HG02840 (cell line): ENCODE measurements at regions not wholly inside any gene's neighbourhood (a gene's known extent, or its start where the extent isn't known, plus 50 kb on each side); places are given as distances from the start of the nearest gene placed in this dataset.
"Not testable (repeated sequence)": the region's sequence is repeated elsewhere in the genome, so short reads cannot be mapped to it uniquely, and the experiment has no call there.

ENCODE experiments used
- ATAC-seq: cut with Tn5 transposase; IDR thresholded peaks from one replicate; pipeline ENCODE4 v1.9.1; 2021; ENCODE audit warnings: mild to moderate bottlenecking, moderate library complexity, moderate number of reproducible peaks; ENCODE audit not compliant: unreplicated experiment, low FRiP score

GRCh38 chr13:33639626-33640080 is 178.3 kb upstream of the RFC3 start:
- ATAC-seq, result no peak

GRCh38 chr13:33640832-33641231 is 177.1 kb upstream of the RFC3 start:
- ATAC-seq, result no peak

- no peak for ATAC-seq
Measured at GRCh38 chr13:33642374-33643065, 175.4 kb upstream of the RFC3 start.

- no peak for ATAC-seq
Measured at GRCh38 chr13:33644581-33645543, 173.1 kb upstream of the RFC3 start.

GRCh38 chr13:33645591-33646554 is 172.1 kb upstream of the RFC3 start:
- ATAC-seq, result no peak

GRCh38 chr13:33649212-33649878 is 168.6 kb upstream of the RFC3 start:
- no peak for ATAC-seq

DNA sequence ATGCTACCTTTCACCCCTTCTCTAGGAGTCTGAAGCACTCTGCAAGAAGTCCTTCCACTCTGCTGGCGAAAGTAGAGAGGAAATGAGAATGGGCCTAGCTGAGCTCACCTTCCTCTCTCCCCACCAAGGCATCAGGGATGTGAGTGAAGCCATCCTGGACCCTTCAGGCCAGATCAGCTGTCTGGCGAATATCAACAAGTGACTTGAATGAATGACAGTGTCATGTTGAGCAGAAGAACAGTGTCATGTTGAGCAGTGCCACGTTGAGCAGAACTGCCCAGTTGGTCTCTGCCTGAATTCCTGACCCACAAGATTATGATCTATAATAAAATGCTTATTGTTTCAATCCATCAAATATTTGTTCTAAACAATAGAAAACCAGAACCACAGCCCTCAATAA is 166.2 kb upstream of the RFC3 start:
- ATAC-seq, result no peak

- ATAC-seq, result no peak
Measured at GRCh38 chr13:33657274-33657673, 160.7 kb upstream of the RFC3 start.

DNA sequence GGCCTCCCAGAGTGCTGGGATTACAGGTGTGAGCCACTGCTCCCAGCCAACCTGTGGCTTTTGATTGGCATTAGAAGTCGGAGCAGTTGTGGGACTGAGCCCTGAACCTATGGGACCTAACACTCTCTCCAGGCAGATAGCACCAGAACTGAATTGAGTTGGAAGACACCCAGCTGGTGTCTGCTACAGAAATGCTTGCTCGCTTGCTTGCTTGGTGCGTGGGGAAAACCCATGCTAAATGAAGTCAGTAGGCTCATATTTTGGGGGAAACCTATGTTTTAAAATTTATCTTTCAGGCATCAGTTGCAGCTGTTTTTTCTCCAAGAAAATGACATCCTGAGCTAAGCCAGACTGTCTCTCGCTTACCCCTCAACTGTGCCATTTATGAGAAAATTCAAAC is 158.5 kb upstream of the RFC3 start:
- ATAC-seq, result no peak

- ATAC-seq, result no peak
Measured at GRCh38 chr13:33659894-33660293, 158.1 kb upstream of the RFC3 start.

GRCh38 chr13:33662392-33662791 is 155.6 kb upstream of the RFC3 start:
- no peak for ATAC-seq

DNA sequence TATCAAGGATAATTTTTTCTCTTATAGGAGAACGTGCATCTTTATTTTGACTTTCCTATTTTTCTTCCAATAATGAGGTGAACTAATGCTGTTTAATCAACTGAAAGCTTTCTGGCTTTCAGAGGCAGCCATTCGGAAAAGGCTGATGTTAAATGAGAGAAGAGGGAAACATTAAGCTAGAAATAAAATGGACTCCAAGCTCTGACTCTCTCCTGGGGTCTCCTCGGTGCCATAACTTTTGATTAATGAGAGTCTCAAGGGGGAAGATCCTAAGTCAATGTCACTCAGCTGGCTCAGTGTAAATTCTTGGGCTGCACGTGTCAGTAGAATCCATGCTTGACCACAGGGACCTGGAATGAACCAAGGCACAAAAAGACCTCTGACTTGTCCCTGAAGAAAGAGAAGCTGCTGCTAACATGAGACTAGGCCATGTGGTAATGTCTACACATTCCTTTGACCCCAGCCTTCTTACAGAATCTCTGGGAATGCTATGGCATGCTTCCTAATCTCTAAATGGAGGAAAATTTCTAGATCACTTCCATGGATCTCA is 152.2 kb upstream of the RFC3 start:
- no peak for ATAC-seq

DNA sequence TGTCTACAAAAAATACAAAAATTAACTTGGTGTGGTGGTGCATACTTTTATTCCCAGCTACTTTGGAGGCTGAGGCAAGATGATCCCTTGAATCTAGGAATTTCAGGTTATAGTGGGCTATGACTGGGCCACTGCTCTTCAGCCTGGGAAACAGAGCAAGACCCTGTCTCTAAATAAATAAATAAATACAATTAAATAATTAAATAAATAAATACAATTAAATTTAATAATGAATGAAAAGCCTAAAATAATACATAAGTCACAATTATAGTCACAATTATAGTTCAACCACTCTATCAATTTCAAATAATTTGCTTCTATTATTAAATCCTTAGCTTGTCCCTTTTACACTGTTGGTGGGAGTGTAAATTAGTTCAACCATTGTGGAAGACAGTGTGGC is 146.4 kb upstream of the RFC3 start:
- no peak for ATAC-seq

DNA sequence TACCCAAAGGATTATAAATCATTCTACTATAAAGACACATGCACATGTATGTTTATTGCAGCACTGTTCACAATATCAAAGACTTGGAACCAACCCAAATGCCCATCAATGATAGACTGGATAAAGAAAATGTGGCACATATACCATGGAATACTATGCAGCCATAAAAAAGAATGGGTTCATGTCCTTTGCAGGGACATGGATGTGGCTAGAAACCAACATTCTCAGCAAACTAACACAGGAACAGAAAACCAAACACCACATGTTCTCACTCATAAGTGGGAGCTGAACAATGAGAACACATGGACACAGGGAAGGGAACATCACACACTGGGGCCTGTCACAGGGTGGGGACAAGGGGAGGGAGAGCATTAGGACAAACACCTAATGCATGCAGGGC is 145.9 kb upstream of the RFC3 start:
- ATAC-seq, result not testable (repeated sequence)

- no peak for ATAC-seq
Measured at GRCh38 chr13:33676045-33676989, 141.6 kb upstream of the RFC3 start.

DNA sequence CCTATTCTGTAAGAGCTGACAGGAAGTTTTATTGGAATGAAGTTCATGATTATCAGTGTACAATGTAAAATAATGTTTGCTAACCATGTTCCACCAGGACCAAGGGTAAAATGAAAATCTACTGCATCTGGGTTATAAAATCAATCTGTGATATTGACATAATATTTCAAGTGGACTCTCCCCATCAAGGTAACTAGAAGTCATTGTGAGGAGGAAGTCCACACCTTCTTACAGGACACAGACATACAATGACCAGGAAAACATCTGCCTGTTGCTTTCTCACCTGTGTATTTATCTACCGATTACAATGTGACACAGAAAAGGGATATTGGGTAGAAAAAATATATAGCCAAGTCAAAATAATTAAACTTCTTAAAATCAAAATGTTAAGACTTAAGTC is 140.7 kb upstream of the RFC3 start:
- ATAC-seq, result no peak

- ATAC-seq, result no peak
Measured at GRCh38 chr13:33678084-33678483, 139.9 kb upstream of the RFC3 start.

- peak; percentile 91 for ATAC-seq
Measured at GRCh38 chr13:33678906-33679657, 138.9 kb upstream of the RFC3 start.
